Hepatocyte (in vitro differentiated cells): ENCODE measurements at regions not wholly inside any gene's neighbourhood (a gene's known extent, or its start where the extent isn't known, plus 50 kb on each side); places are given as distances from the start of the nearest gene placed in this dataset.

Experiments used
- CTCF ChIP-seq: fragments of 200-600 bp; sonication (generic); IDR thresholded peaks from 2 replicates; pipeline ENCODE4 v1.5.1; 2016; ENCODE audit warnings: antibody characterized with exemption, mild to moderate bottlenecking; ENCODE audit not compliant: poor library complexity
- EZH2 ChIP-seq: fragments of 200-600 bp; sonication (generic); IDR thresholded peaks from 2 replicates; pipeline ENCODE4 v1.6.1; 2016; ENCODE audit warnings: antibody characterized with exemption, mild to moderate bottlenecking, borderline replicate concordance

- TF ChIP-seq CTCF: no peak
- no peak for TF ChIP-seq EZH2
Measured at GRCh38 chr7:89511900-89512299, 642.4 kb upstream of the STEAP1 start.
